TTC549 (cell line): ENCODE measurements at regions not wholly inside any gene's neighbourhood (a gene's known extent, or its start where the extent isn't known, plus 50 kb on each side); places are given as distances from the start of the nearest gene placed in this dataset.

Experiments
- FAIRE-seq: peaks from 2 replicates; lab custom pipeline; 2012; peaks lifted over from hg19 to GRCh38; lab: Jason Lieb, UNC

DNA sequence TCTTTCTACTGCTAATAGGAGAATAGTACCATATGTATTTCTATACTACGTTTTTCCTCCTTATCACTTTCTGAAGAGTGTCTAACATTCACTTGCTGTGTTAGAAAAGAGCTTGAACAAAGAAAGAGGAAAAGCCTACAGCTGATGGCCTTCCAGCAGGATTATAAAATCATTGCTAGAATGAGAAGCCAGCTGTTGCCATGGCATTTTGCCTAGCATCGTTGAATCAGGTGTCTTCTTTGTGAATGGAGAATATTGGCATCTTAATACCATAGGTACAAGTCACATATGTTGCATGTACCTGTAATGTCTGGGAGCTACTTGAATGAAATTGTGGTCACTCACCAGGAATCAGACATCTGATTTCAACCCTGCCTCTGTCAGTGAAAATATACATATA, 1174.9 kb downstream of the PCDH17 start:
- FAIRE-seq, result no peak

DNA sequence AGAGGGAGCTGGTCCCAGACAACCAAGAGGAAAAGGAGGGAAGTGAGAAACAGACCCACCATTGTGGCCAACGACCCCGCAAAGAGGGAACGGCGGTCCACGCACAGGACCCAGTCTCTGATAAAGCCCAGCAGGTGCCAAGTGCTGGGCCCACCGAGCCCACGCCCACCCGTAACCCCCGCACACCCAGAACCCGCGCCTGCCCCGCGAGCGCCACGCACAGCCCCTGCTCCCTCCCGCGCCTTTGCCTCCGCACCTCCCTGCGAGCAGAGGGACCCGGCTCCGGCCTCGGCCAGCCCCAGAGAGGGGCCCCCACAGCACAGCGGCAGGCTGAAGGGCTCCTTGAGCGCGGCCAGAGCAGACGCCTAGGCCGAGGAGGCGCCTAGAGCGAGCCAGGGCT, 1192.2 kb downstream of the PCDH17 start:
- no peak for FAIRE-seq

DNA sequence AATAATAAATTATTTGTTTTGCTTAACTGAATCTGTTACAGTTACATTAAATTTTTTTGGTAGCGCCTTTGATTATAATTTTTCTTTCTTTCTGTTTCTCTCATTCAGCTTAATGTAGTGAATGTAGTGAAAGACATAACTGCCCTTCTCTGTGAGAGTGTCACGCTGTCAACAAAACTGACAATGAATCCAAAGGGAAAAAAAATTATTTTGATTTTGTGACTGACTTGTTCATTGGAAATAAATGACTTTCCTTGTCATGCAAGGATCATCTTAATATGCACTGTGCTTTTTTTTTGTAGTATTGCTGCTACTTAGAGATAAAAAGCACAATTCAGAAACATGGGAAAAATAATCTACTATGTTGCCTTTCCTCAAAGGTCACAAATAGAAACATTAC, 1196.4 kb downstream of the PCDH17 start:
- no peak for FAIRE-seq

DNA sequence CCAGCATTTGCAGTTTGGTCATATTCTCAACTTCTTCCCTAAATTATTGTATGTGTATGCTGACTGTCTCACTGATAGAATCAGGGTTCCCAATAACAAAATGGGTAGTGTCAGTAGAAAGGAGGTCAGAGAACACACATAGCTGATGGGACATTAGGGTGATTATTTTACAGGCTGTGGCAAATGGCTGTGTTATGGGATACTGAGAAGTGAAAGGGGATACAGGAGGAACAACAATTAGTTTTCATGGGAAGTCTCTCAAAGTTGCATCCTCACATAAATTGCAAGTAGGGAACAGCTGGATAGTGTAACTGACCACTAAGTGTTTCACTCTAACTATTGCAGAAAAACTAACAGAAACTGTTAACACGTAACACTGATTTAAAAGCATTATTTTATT, 1199.3 kb downstream of the PCDH17 start:
- no peak for FAIRE-seq

DNA sequence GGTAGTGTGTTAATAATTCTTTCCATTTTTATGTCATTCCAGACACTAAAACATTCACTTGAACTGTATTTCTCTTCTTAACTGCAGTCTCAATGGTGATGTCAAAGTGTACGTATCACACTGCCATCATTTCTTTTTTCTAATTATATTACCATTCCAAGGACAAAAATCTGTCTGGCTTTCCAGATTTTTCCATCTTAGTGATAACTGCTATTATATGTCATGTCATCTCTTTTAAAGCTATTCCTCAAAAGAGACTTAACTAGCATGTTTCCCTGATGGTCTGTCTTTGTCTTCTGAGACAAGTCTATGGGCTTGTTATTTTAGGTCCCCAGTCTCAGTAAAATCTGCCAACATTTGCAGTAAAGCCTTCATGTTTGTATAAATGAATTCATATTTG, 1207.1 kb downstream of the PCDH17 start:
- FAIRE-seq, result no peak

GRCh38 chr13:58843071-58843470, 1211.5 kb downstream of the PCDH17 start:
- no peak for FAIRE-seq

DNA sequence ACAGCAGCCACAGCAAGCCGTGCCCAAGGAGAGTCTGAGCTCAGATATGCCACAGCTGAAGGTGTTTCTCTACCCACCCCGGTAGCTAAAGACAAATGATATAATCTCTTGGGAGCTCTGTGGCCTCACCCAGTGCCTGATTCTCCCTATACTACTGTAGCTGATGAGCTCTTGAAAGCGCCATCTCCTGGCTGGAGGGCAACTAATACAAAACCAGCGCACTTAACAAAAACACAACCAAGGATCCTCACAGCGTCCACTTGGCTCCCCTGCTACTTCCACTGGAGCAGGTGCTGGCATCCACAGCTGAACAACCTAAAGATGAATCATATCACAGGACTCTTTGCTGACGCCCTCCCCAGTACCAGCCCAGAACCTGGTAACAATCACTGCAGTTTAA, 1212.0 kb downstream of the PCDH17 start:
- FAIRE-seq, result no peak

DNA sequence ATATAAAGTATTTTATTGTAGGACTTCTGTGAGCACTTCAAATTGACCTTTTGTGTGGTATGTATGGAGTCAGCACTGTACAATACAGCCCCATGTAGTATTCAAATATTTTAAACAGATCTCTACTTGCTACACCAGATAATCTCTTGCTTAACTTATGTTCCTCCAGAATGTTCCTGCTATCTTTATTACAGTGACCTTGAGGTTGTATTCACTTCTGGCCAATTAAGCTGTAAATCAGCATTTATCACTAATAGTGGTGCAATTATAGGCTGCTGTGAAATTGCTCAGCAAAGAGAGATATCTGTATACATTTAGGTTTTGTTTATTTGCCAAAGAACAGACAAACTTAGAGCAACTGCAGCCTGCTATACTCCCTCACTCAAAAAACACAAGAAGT, 1218.6 kb downstream of the PCDH17 start:
- no peak for FAIRE-seq

GRCh38 chr13:58852076-58852475, 1220.5 kb downstream of the PCDH17 start:
- no peak for FAIRE-seq

DNA sequence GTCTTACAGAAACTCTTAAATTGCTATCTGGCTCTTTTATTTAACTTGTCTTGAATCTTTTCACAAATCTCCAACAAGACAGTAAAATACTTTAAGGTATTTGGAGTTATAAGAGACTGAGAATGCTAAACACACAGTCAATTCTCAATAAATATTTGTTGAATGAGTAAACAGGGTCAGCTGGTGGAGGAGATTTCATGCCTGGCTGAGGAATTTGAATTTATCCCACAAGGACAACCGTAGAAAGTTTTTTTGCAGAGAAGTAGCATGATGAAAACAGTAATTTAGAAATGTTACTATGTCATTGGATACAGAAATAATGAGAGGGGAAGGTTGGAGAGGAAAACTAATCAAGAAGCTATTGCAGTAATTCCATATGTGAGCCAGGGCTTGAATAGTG, 1223.7 kb downstream of the PCDH17 start:
- FAIRE-seq, result no peak

- FAIRE-seq, result no peak
Measured at GRCh38 chr13:58858870-58859371, 1227.4 kb downstream of the PCDH17 start.

GRCh38 chr13:58865286-58865685, 1233.7 kb downstream of the PCDH17 start:
- FAIRE-seq, result no peak

DNA sequence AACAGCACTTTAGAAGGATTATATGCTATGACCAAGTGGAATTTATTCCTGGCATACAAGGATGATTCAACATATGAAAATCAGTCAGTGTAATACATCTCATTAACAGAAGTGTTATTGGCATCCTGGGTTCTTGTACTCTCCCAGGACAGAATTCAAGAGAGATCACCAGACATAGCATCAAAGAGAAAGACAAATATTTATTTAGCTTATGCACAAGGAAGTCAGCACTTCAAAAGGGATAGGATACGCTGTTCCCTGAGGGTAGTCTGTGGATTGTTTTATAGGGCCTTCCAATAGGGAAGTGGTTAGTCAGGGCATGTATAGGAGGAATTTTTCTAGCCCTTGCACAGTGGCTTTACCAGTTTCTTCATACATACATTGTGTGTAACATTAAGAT, 1238.0 kb downstream of the PCDH17 start:
- FAIRE-seq, result no peak

GRCh38 chr13:58876473-58876872, 1244.9 kb downstream of the PCDH17 start:
- no peak for FAIRE-seq

- no peak for FAIRE-seq
Measured at GRCh38 chr13:58879114-58879513, 1247.6 kb downstream of the PCDH17 start.

- no peak for FAIRE-seq
Measured at GRCh38 chr13:58882516-58882915, 1251.0 kb downstream of the PCDH17 start.

DNA sequence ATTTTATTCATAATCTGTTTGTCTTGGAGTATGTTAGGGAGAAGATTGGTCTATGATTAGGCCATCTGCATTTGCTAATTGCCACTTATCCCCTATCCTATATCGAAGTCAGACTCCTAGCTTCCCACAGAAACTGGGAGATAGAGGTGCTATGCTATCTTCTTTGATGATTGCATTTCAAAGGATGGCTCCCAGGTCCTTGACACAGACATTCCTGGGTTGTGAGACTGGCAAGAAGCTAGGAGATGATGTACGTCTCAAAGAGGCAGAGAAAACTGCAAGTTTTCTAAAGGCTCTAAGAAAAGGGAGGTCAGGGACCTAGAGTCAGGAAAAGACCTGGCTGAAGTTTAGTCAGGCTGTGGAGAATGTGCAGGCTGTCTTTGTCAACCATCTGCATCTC, 1251.9 kb downstream of the PCDH17 start:
- FAIRE-seq, result no peak

- no peak for FAIRE-seq
Measured at GRCh38 chr13:58884353-58885209, 1253.0 kb downstream of the PCDH17 start.

DNA sequence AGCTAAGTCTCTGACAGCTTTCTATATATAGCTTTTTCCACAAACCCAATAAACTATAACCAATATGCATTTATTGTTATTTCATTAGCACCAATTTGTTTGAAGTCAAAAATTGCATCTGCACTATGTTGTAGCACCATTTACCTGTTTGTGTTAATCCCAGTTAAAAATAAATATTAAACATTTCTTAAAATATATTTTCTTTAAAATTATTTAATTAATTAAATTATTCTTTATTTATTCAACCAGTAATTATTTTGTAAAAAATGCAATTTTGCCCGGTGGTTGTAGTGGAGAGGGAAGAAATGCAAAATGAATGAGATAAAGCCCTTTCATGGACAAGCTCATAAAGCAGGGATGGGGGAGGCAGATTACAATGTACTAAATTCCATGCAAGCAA, 1257.9 kb downstream of the PCDH17 start:
- no peak for FAIRE-seq

DNA sequence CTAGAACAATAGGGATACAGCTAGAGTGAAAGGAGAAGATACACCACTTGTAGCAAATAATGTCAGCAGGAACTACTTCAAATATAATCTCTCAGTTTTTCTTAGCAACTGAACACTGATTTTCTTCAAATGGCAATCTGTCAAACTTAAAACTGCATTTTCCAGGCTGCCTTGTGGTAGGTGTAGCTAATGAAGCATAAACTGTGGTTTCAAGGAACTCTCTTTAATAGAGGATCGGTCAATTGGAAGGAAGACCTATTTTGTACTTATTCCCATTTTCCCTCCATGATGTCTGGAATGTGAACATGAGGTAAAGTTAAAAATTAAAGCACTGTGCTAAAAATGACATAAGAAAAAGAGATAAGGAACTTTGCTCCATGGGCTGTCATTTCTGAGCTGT, 1261.9 kb downstream of the PCDH17 start:
- FAIRE-seq, result no peak

DNA sequence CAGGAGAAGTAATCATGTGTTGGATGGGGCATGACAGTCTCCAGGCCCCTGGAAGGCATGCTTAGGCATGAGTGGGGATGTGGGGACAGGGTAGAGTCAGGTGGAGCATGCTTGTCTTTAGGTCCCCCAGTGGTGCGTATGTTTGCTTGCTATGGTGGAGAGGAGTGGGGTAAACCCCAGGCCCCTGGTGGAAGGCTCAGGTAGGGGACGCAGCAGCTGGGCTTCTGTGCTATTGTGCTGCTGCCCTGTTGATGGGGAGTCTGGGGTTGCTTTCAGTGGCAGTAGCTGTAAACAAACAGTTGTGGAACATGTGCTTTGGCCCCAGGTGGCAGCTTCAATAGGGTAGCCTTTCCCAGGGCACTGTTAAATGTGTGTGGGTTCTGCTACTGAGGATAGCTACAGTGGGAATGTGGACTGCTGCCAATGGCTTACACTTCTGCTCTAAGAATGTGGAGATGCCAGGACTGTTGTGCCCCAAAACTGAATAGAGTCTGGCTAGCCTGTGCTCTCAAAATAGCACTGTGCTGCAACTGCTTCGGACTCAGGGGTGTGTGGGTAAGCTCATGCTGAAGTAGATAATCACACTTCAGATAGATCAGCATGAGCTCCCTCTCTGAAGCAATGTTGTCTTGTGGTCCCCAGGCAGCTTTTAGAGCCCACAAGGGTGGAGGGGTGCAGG, 1257.3 kb downstream of the DIAPH3 start:
- FAIRE-seq, result no peak

DNA sequence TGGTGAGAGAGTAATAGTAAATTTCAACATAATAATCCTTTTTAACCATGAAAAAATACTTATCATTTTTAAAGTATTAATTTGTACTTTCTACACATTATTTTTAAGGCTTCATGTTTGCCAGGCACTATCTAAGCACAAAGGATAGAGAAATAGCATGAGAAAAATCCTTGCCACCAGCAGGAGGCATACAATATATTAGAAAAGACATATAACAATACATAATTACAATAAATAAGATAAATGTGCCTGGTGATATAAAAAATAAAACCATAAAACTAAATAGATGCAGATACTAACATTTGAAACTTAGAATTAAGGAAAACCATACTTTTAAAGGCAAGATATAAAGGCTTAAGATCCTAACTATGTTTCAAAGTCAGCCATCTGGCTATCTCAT, 1256.4 kb downstream of the DIAPH3 start:
- no peak for FAIRE-seq

GRCh38 chr13:58908019-58908679, 1255.6 kb downstream of the DIAPH3 start:
- FAIRE-seq, result no peak
